LoVo (cell line): ENCODE measurements at regions not wholly inside any gene's neighbourhood (a gene's known extent, or its start where the extent isn't known, plus 50 kb on each side); places are given as distances from the start of the nearest gene placed in this dataset.
"Not testable (repeated sequence)": the region's sequence is repeated elsewhere in the genome, so short reads cannot be mapped to it uniquely, and the experiment has no call there.

ENCODE experiments used
- DNase-seq: peaks from one replicate; pipeline ENCODE4 v3.0.0-alpha.2; 2016; ENCODE audit warnings: low spot score

DNA sequence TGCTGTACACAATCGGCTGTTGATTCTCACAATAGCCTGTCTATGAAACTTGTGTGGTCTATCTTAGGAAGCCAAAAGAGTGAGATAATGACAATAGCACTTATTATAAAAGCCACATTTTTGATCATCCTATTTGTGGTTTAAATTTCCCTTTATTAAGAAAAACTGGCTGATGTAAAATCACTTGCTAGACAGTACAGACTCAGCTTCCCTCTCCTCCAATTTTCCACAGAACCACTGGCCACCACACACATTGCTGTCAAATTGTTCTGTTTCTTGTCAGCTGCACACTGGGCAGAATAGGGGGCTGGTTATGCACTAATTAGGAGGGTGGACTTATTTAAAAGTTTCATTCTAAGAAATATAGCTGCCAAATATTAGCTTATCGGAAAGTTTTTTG lies 425.9 kb downstream of the EPHA3 start:
- no peak for DNase-seq

DNA sequence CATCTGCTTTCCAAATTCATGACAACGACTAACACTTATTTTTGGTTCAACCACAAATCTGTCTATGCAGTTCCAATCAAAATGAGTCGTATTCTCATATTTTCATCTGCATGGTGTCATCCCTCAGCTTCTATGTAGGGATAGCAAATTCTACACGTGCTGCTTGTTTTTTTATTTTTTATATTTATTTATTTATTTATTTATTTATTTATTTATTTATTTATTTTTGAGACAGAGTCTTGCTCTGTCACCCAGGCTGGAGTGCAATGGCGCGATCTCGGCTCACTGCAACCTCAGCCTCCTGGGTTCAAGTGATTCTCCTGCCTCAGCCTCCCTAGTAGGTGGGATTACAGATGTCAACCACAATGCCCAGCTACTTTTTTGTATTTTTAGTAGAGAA lies 447.2 kb downstream of the EPHA3 start:
- DNase-seq, result not testable (repeated sequence)

DNA sequence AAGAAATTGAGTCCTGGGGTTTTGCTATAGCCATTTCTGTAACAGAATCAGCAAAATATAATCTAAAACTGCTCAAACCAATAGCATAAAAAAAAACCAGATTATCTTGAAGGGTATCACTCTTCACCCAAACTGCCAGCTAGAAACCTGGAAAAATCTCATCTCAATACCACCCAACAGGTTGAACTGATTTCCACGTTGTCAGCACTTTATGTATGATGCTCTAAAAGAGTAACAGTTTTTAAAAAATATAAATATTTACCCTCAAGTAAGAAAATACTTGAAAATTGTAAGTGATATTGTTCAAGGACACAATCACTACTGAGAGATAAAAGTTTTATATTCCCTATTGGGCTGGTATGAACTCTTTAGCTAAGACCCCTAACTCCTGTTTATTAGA lies 451.3 kb downstream of the EPHA3 start:
- no peak for DNase-seq

DNA sequence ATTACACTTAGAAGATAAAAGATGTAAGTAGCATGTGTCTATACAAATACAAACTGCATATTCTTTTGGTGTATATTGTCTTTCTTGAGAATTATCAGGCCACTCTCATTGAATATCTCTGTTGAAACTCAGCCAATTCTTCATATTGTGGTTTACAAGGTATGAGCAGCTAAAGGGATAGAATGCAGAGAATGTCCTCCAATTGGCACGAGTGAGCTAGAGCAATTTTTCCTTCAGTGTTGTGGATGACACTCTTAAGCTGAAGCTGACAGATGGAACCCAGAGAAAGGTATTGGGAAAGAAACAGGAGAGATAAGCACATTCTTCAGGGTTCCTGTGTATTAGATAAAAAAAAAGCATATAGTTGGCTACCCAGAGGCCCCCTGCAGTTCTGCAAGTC lies 453.1 kb downstream of the EPHA3 start:
- peak; percentile 5 for DNase-seq

DNA sequence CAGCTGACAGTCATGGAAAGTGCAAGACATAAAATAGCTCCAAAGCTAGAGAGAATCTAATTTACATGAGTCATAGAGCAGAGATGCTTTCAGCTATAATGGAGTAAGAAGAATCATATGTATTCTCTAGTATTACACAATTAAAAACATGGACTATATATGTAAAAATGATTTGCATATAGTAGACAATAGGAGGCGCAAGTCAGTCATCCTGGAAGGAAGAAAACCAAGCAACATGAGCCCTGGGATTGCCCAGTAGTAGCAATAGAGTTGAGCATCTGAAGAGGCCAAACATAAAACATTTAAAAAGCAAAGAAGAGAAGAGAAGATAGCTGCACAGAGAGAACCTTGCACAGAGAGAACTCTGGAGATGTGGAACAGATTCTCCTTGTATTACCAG lies 455.0 kb downstream of the EPHA3 start:
- DNase-seq, result no peak

DNA sequence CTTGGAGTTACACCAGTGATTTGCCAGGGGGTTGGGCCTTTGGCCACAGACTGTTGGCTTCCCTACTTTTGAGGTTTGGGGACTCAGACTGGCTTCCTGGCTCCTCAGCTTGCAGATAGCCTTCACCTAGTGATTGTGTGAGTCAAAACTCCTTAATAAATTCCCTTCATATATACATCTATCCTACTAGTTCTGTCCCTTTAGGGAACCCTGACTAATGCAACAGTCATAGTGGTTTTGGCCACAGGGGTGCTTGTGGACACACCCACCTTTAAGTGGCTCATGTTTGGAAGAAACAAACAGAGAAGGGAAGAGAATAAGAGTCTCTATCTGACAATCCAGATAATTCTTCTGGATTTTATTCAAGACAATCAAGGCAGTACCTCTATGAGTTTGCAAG lies 457.7 kb downstream of the EPHA3 start:
- DNase-seq, result no peak

DNA sequence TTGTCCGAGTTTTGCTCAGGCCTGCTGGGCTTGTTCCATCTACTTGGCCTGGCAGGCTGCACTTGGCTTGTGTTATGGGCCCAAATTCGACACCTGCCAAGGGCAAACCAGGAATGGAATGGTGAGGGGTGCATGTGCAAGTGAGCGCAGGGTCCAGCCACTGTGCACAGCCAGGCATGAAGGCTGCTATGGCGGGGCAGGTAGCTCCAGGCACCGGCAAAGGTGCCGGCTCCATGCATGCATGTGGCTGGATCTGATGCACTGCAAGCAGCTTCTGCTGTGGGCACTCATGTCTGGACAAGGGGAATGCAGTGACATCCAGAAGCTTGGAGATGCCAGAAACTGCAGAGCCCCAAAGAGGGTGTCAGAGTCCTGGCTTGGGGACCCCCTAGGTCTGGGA lies 463.0 kb downstream of the EPHA3 start:
- DNase-seq, result no peak

DNA sequence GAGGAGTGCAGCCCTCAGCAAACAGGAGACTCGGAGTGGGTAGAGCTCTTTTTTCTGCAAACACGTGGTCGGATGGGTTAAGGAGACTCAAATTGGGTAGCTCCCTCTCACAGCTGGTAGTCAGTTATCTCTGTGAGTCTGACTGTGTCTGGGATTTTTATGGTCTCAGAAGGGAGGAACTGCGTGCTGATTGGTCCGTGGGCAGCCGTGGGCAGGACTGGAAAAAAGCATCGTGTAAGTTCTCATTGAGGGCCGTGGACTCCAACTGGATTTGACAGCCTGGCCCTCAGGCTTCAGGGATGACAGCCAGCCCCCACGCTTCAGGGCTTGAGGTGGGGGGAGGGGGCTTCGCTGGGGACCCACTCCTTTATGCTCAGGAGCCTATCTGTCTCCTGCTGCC lies 463.9 kb downstream of the EPHA3 start:
- DNase-seq, result no peak

DNA sequence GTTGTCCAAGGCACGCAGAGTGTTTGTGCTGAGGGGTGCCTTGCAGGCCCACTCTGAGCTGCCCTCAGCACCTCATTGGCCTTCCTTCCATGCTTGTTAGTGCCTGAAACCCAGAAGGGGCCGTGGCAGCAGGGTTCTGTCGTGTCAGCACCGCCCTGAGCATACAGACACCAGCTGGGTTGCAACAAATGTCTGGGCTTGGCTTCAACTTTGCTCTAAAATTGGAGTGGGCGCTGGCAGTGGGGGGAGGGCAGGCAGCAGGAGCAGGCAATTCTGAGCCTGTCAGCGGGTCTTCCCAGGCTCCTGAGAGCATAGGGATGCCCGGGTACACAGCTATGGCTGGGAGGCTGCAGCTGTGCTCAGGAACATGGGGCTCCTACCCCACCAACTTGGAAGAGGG lies 464.3 kb downstream of the EPHA3 start:
- no peak for DNase-seq

DNA sequence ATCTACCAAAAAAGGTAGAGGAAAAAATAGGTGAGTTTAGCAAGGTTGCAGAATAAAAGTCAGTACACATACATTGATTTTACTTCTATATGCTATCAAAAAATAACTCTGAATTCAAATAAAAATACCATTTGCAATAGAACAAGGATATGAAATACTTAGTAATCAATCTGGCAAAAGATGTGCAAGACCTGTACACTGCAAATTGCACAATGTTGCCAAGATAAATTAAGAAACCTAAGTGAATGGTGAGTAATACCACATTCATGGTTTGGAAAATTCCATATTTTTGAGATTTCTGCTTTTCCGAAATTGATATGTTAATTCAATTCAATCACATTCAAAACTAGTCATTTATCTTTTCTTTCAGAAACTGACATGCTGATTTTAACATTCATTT lies 464.8 kb downstream of the EPHA3 start:
- no peak for DNase-seq

DNA sequence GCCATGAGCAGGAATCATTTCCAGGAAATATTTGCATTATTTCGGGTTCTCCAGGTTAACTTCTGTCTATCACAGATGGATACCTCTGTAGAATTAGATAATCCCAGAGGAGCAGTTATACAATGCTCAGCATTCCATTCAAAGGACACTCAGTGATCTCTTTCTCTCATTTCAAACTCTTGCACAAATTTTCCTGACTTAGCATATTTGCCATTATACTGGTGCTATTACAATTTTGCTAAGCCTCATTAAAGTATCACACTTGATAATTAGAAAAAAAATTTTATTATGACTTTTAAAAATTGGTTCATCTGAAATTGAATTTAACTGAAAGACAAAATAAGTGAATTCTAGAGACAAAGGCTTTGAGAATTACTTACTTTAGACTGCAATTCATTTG lies 469.0 kb downstream of the EPHA3 start:
- DNase-seq, result no peak

DNA sequence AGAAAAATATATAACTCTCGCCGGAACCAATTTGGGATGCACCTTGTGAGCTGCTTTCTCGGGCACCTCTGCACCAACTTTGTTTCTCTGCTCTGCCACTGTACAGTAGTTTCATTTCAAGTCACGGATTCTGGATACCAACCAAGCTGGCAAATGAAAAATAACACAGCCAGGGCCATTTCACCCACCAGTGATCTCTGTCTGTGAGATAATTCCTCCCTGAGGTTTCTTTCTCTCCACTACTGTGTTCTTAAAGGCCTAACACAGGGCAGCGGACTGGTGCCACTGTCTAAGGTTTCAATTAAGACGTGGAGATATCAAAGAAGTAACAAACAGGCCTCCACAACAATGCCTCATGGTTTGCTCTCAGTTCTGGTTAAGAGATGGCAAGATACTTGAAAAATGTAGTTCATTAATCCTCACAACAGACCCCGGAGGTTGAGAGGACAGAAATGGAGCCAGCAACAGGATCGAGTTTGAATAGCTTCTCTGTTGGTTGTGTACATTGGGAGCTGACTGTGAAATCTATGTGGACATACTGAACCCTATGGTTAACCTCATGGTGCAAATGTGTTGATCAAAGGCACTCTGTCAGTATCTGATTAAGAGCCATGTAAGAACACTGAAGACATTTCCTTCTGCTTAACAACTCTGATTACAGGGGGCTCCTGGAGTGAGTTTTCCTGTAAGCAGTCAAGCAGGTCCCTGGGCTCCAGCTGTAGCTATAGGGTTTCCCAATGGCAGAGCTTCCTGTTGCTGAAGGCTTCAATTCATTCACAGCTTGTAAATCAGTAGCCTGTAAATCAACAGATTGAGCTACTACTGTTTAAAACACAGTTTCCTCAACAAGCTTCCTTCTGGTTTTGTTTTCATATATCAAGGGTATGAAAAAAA lies 470.5 kb downstream of the EPHA3 start:
- no peak for DNase-seq

DNA sequence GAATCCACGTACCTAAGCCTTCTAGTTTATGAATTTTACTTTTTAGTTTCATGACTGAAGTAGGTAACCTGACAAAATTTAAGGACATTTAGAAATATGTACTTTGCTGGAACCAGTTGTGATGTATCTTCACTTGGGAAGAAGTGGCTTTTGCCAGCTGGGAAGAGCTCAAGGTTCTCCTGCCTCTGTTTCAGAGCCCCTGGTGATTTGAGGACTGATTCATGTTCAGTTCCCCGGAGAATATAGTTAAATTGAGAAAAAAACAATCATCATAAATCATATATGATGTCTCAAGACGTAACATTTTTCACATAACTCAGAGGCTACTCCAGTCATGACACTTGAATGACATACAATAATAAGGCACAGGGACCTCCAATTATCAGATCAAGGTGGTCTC lies 473.4 kb downstream of the EPHA3 start:
- no peak for DNase-seq

DNA sequence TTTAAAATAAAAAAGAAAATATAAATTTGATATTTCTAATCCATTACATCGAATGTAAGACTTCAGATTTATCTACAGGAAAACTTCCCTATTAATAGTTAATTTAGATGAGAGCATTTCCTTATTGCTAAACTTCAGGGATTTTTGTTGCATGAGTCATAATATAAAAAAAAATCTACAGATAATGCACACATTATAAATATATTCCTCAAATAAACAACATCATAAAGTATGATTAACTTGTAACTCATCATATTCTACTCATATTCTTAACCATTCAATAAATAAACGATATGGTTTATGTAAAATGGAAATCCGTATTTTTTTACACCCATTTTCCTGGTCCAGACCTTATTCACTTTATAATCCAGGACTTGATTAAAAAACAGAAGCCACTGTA lies 477.0 kb downstream of the EPHA3 start:
- no peak for DNase-seq

DNA sequence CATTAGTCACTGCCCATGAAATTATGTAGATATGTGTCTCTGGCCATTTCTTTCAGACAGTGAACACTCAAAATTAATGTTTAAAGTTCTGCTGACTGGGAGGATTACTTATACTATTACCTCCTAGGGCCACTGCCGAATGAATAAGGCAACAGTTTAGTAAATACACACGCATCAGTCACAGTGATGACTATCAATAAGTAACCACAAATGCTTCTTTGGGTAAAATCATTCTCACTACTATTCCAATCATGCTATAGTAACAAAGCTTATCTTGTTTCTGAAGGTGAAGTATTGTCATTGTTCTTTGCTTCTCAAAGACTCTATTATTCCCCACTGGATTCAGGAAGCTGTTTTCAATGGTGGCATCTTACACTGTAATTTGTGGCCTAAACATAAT lies 478.8 kb downstream of the EPHA3 start:
- DNase-seq, result no peak

DNA sequence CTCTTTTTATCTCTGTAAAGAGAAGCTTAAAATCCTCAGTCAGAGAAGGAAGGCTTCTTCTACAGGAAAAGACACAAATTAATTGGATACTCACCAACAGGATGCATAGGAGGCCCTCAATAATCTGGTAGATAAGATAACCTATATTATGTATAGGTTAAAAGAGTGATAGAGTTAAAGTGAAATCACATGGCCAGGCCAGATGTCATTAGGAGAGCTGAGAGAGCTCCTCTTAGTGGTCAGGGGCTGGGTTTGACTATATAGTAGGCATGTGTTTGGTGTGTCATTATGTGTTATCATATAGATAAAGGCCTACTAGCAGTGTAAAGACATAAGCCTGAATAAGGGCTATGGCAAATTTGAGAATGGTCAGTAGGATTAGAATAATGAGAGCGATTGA lies 479.3 kb downstream of the EPHA3 start:
- DNase-seq, result no peak

DNA sequence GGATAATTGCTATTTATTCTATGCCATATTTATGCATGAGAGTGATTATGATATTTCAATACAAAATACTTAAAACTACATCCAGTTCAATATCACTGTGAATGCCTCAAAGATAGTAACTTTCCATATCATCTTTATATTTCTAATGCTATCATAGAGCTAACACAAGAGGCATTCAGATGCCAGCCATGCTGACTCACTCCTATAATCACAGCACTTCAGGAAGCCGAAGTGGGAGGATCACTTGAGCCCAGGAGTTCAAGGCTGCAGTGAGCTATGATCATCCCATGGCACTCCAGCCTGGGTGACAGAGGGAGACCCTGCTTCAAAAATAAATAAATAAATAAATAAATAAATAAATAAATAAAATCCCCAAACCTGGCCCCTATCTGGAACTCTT lies 498.7 kb downstream of the EPHA3 start:
- no peak for DNase-seq

DNA sequence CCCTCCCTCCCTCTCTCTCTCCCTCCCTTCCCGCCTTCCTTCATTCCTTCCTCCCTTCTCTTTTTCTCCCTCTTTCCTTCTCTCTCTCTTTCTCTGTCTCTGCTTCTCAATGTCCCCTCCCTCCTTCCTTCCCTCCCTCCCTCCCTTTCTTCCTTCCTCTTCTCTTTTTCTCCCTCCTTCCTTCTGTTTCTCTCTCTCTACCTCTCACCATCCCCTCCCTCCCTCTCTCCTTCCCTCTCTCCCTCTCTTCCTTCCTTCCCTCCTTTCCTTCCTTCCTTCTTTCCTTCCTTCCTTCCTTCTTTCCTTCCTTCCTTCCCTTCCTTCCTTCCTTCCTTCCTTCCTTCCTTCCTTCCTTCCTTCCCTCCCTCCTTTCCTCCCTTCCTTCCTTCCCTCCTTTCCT lies 504.6 kb downstream of the EPHA3 start:
- DNase-seq, result no peak

DNA sequence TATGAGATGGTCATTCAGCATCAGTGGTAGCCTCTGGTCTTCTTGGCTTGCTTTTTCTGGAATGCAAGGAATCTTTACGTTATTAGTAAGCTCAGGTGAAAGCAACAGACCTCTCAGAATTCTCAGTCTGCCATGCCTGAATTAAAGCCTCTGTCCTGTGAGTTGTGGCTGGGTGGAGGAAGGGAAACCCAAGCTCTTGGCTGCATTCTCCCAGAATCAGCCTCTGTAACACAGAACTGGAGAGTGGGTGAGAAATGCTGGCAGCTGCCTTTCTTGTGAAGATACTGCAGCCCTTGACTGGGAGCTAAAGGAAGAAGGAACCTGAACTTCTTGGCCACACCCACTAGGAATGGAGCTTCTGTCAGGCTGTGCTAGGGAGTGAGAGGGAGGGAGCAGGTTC lies 505.8 kb downstream of the EPHA3 start:
- no peak for DNase-seq

DNA sequence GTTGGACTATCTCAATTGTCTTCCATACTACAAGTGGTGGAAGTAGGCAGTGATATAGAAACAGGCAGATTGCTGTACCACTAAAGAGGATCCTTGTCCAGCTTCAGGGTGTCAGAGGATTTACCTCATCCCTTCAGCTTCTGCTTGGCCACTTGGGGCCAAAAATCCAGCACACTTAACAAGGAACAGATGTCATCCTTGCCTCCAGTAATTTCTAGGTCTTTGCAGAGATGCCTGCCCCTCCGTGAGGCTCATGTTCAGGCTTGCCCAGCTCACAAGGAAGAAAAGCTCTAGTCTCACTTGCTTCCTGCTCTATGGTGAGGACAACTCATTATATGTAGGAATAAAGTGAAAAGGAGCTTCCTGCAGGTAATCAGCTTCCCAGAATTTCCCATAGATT lies 510.3 kb downstream of the EPHA3 start:
- DNase-seq, result no peak

DNA sequence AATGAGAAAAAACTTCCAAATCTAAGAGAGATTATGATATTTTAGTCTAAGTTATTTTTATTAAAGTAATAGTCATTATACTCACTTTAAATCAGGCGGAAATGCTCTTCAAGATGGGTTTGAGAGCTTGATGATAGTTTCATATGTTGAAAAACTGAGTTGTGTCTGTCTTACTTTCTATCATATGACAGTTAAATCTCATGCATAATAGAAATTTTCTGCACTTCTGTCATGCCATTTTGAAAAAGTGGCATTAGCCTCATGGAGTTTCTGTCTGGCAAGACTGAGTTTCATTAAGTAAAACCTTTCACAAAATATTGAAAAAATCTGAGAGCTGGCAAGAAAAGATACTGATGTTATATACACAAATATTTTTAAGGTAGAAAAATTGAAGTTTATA lies 511.8 kb downstream of the EPHA3 start:
- DNase-seq, result no peak

DNA sequence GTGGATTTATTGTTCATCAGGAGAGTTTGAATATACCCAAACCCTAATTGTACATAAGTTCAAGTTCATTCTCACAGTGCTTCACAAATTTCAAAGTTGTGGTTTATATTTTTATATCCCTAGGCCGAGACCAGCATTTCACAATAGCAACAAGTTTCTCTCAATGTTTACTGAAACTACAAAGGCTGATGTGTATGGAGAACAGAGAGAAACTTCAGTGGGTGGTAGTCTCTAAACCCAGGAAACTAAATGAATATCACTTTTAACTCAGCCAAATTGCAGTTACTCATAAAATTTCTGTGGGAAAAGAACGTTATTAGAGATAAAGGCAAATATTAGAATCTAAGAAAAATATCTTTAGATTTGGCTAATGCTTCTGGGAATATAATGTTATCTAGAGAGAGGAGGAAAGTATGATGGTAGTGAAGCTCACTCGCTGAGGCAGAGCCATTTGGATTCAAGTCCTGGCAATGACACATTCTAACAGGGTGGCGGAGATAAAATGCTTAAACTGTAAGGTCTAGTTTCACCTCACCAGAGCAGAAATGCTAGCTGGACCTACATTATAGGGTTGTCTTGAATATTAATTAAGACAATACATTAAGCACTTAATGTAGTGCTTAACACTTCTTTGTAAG lies 514.8 kb downstream of the EPHA3 start:
- DNase-seq, result no peak

DNA sequence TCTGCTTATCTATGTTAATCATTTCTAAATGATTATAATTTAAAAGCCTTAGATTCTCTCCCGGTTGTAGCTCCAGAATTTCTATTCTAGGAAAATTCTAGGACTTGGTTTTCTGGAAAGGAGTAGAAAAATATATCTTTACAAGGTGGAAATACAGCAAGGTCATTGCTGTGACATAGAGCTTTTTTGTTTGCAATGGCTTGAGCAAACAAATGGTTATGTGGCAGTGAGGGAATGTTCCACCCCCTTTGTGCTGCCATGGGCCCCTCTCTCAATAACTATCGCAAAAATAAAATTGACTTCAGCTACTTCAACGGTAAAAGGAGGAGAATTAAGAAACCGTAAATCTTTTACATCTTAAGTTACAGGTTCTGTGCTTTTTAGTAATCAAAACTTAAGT lies 517.1 kb downstream of the EPHA3 start:
- no peak for DNase-seq

DNA sequence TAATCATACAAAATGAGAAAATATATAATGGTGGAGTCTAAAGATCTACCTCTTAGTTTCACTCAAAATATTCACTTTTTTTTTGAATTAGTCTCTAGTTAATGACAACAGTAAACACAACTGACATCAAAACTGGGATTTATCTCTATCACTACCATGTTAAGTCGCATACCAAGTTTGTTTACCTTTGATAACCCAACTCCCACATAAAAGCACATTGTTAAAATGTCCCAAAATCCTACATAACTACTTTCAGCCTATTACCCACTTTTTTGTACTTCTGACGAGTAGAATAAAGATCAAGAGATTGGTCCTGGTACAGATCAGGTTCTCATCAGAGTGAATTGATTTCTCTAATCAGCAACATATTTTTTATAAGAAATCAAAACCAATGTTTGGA lies 518.5 kb downstream of the EPHA3 start:
- DNase-seq, result no peak
